CD4-positive, alpha-beta T cell treated with Interleukin-21 for 1 hour (primary cell): ENCODE measurements at regions not wholly inside any gene's neighbourhood (a gene's known extent, or its start where the extent isn't known, plus 50 kb on each side); places are given as distances from the start of the nearest gene placed in this dataset.
"Not testable (repeated sequence)": the region's sequence is repeated elsewhere in the genome, so short reads cannot be mapped to it uniquely, and the experiment has no call there.

ENCODE experiments used
- DNase-seq: peaks from one replicate; pipeline ENCODE4 v3.0.0-alpha.2; 2020

GRCh38 chr6:80974579-80974978, 777.9 kb downstream of the TENT5A start:
- DNase-seq, result no peak

- no peak for DNase-seq
These were observed 783.0 kb downstream of the TENT5A start for GRCh38 chr6:80969439-80969838.

- DNase-seq, result no peak
These were observed 784.9 kb downstream of the TENT5A start for GRCh38 chr6:80967609-80968008.

- no peak for DNase-seq
These were observed 790.1 kb downstream of the TENT5A start for GRCh38 chr6:80962382-80962781.

- DNase-seq, result no peak
These were observed 791.3 kb downstream of the TENT5A start for GRCh38 chr6:80961166-80961565.

- DNase-seq, result no peak
These were observed 793.4 kb downstream of the TENT5A start for GRCh38 chr6:80959034-80959433.

- DNase-seq, result no peak
These were observed 795.6 kb downstream of the TENT5A start for GRCh38 chr6:80956898-80957297.

- DNase-seq, result not testable (repeated sequence)
These were observed 800.0 kb downstream of the TENT5A start for GRCh38 chr6:80952479-80952878.

- no peak for DNase-seq
These were observed 806.1 kb downstream of the TENT5A start for GRCh38 chr6:80946402-80946801.

GRCh38 chr6:80942911-80943310, 809.6 kb downstream of the TENT5A start:
- no peak for DNase-seq

GRCh38 chr6:80940976-80941375, 811.5 kb downstream of the TENT5A start:
- DNase-seq, result no peak

- no peak for DNase-seq
These were observed 811.9 kb downstream of the TENT5A start for GRCh38 chr6:80940571-80940970.

GRCh38 chr6:80939898-80940297, 812.6 kb downstream of the TENT5A start:
- no peak for DNase-seq

GRCh38 chr6:80939480-80939879, 813.0 kb downstream of the TENT5A start:
- no peak for DNase-seq

- no peak for DNase-seq
These were observed 814.4 kb downstream of the TENT5A start for GRCh38 chr6:80938131-80938530.

GRCh38 chr6:80932359-80932758, 820.1 kb downstream of the TENT5A start:
- no peak for DNase-seq

GRCh38 chr6:80930376-80930775, 822.1 kb downstream of the TENT5A start:
- DNase-seq, result no peak

GRCh38 chr6:80923816-80924215, 817.3 kb downstream of the BCKDHB start:
- no peak for DNase-seq

- DNase-seq, result no peak
These were observed 816.5 kb downstream of the BCKDHB start for GRCh38 chr6:80922916-80923455.

GRCh38 chr6:80921861-80922460, 815.5 kb downstream of the BCKDHB start:
- no peak for DNase-seq

- DNase-seq, result no peak
These were observed 801.4 kb downstream of the BCKDHB start for GRCh38 chr6:80907831-80908230.

- no peak for DNase-seq
These were observed 797.2 kb downstream of the BCKDHB start for GRCh38 chr6:80903711-80904110.

GRCh38 chr6:80886475-80886874, 780.0 kb downstream of the BCKDHB start:
- DNase-seq, result no peak

- DNase-seq, result no peak
These were observed 766.5 kb downstream of the BCKDHB start for GRCh38 chr6:80872951-80873308.

GRCh38 chr6:80872199-80872950, 765.9 kb downstream of the BCKDHB start:
- no peak for DNase-seq
